ENCODE measurements at regions not wholly inside any gene's neighbourhood (a gene's known extent, or its start where the extent isn't known, plus 50 kb on each side); places are given as distances from the start of the nearest gene placed in this dataset.
"Not testable (repeated sequence)": the region's sequence is repeated elsewhere in the genome, so short reads cannot be mapped to it uniquely, and the experiment has no call there.

DNA sequence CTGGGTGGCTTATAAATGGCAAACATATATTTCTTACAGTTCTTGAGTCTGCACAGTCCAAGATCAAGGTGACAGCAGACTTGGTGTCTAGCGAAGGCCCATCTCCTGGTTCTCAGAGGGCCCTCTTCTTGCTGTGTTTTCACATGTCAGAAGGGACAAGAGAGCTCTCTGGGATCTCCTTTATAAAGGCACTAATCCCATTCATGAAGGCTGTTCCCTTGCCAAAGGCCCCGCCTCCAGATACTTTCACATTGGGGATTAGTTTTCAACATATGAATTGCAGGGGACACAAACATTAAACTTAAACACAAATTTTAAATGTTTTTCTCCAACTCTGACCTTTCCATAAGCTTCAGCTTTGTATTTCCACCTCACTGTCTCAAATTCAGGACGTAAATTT, 1135.0 kb upstream of the TENM3 start:
- H3K27me3 ChIP-seq, result no peaks in the 10 kb centered on the region
- DNase-seq, result no peak
- H3K4me1 ChIP-seq, result no peaks in the 10 kb centered on the region
- intact Hi-C loops (cut with DNase I), result no loop called here
- H3K27ac ChIP-seq, result no peak overlapping the region
- WGBS, 2 donors, result 76 to 81% methylated on average over 3 of the region's 3 CpGs
- no peak overlapping the region for H3K4me3 ChIP-seq (replicated peaks in 1 of 3)
- TF ChIP-seq POLR2A (IDR thresholded peaks at IDR 0.05), result no peak
- TF ChIP-seq, protein P1, sequence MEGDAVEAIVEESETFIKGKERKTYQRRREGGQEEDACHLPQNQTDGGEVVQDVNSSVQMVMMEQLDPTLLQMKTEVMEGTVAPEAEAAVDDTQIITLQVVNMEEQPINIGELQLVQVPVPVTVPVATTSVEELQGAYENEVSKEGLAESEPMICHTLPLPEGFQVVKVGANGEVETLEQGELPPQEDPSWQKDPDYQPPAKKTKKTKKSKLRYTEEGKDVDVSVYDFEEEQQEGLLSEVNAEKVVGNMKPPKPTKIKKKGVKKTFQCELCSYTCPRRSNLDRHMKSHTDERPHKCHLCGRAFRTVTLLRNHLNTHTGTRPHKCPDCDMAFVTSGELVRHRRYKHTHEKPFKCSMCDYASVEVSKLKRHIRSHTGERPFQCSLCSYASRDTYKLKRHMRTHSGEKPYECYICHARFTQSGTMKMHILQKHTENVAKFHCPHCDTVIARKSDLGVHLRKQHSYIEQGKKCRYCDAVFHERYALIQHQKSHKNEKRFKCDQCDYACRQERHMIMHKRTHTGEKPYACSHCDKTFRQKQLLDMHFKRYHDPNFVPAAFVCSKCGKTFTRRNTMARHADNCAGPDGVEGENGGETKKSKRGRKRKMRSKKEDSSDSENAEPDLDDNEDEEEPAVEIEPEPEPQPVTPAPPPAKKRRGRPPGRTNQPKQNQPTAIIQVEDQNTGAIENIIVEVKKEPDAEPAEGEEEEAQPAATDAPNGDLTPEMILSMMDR (IDR thresholded peaks at IDR 0.05), result no peak
- no peaks in the 10 kb centered on the region for H3K36me3 ChIP-seq
- H3K9me3 ChIP-seq, result no peaks in the 10 kb centered on the region

DNA sequence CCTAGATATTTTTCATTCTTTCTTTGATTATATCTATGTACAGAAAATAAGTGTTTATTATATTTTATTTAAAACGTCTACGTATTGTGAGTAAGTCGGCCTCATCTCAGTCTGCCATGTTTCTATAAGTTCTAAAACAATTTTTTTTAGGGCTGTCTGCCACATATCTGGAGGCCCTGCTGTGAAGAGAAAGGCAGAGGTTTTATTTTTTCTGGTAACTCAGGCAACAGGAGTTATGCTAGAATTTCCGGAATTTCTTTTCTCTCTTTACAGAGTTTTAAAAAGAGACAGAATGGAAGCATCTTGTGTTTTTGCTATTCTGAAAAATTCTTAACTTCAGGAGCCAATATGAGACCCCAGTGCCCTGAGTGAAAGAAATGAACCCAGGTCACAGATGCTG, 1124.0 kb upstream of the TENM3 start:
- no peak overlapping the region for H3K4me3 ChIP-seq (replicated peaks in 1 of 3)
- intact Hi-C loops (cut with DNase I), result no loop called here
- no peak for DNase-seq
- TF ChIP-seq, protein P1 (IDR thresholded peaks at IDR 0.05), result no peak
- no peak for TF ChIP-seq POLR2A (IDR thresholded peaks at IDR 0.05)
- H3K4me1 ChIP-seq, result no peaks in the 10 kb centered on the region
- 89 to 90% methylated on average over 4 of the region's 4 CpGs for WGBS, 2 donors
- no peaks in the 10 kb centered on the region for H3K9me3 ChIP-seq
- no peak overlapping the region for H3K27ac ChIP-seq
- no peaks in the 10 kb centered on the region for H3K27me3 ChIP-seq
- no peaks in the 10 kb centered on the region for H3K36me3 ChIP-seq

DNA sequence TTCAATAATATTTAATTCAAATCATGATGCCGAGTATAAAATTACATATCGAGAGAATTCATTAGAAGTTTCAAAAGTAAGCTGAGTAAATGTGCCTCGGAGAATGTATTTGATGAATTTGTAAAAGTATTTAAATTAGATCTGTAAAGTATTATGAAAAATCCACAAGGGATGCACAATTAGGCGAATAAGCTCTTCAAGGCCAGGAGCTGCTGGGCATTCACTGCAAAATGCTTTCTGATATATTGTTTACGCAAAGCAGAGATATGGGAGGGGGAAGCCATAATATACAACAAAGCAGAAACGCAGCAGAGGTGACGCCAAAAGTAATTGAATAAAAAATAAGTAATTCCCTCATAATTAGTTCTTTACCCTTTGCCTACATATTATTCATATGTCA, 1121.5 kb upstream of the TENM3 start:
- 81 to 92% methylated on average over 7 of the region's 7 CpGs for WGBS, 2 donors
- intact Hi-C loops (cut with DNase I), result no loop called here
- no peak overlapping the region for H3K4me3 ChIP-seq (replicated peaks in 1 of 3)
- DNase-seq, result no peak
- no peaks in the 10 kb centered on the region for H3K4me1 ChIP-seq
- TF ChIP-seq, protein P1 (IDR thresholded peaks at IDR 0.05), result no peak
- no peak for TF ChIP-seq POLR2A (IDR thresholded peaks at IDR 0.05)
- H3K9me3 ChIP-seq, result no peaks in the 10 kb centered on the region
- H3K27me3 ChIP-seq, result no peaks in the 10 kb centered on the region
- no peak overlapping the region for H3K27ac ChIP-seq
- H3K36me3 ChIP-seq, result no peaks in the 10 kb centered on the region

DNA sequence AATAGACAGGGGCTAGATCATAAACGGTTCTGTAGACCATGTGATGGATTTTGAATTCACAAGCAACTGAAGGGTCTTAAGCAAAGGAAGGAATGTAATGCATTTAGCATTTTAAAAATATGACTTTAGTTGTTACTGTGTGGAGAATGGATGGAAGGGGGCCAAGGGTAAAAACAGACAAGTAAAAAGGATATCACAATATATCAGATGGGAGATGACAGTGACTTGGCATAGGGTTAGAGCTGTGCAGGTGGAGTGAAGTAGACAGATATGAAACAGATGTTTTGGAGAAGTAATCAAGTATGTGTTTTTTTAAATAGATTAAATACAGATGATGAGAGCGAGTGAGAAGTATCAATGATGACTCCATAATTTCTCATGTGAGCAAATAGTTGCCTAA, 1116.0 kb upstream of the TENM3 start:
- no peaks in the 10 kb centered on the region for H3K4me1 ChIP-seq
- no peaks in the 10 kb centered on the region for H3K36me3 ChIP-seq
- no peaks in the 10 kb centered on the region for H3K27me3 ChIP-seq
- no peak overlapping the region for H3K4me3 ChIP-seq (replicated peaks in 1 of 3)
- no peaks in the 10 kb centered on the region for H3K9me3 ChIP-seq
- WGBS, 2 donors, result 66 to 74% methylated on average over 2 of the region's 2 CpGs
- H3K27ac ChIP-seq, result no peak overlapping the region
- TF ChIP-seq POLR2A (IDR thresholded peaks at IDR 0.05), result no peak
- TF ChIP-seq, protein P1 (IDR thresholded peaks at IDR 0.05), result no peak
- DNase-seq, result no peak
- intact Hi-C loops (cut with DNase I), result no loop called here

DNA sequence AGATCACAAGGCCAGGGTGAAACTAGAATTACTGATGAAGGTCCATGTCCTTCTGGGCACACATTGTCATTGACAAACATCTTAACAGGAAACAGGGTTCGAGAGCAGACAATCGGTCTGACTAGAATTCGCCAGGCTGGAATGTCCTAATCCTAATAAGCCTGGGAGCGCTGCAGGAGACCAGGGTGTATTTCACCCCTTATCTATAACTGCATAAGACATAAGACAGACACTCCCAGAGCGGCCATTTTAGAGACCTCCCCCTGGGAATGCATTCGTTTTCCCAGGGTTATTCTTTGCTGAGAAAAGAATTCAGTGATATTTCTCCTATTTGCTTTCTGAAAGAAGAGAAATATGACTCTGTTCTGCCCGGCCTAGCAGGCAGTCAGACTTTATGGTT, 1112.9 kb upstream of the TENM3 start:
- H3K9me3 ChIP-seq; DNase-seq; H3K4me3 ChIP-seq (replicated peaks in 1 of 3); intact Hi-C loops (cut with DNase I); H3K36me3 ChIP-seq; H3K27ac ChIP-seq; H3K27me3 ChIP-seq; H3K4me1 ChIP-seq: not testable (repeated sequence)
- 77 to 87% methylated on average over 7 of the region's 7 CpGs for WGBS, 2 donors

DNA sequence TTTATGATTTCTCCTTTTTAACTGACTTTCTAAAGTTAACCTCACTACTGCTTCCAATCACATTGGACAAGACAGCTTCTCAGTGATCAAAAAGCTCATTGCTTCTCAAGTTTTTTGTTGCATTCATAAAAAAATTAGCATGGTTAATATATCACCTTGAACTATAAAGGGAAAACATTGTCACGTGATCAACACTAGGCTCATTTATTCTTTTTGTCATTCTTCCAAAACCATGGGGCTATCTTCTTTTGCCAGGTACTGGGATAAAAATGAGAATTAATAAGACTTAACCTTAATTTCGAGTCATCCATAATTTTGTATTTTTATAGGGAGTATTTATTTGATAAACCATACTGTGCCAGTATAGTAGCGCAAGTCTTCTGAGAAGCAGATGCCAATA, 1105.9 kb upstream of the TENM3 start:
- H3K4me1 ChIP-seq, result no peaks in the 10 kb centered on the region
- intact Hi-C loops (cut with DNase I), result no loop called here
- H3K36me3 ChIP-seq, result no peaks in the 10 kb centered on the region
- H3K9me3 ChIP-seq, result no peaks in the 10 kb centered on the region
- no peak for DNase-seq
- no peak for TF ChIP-seq POLR2A (IDR thresholded peaks at IDR 0.05)
- TF ChIP-seq, protein P1 (IDR thresholded peaks at IDR 0.05), result no peak
- no peaks in the 10 kb centered on the region for H3K27me3 ChIP-seq
- H3K27ac ChIP-seq, result no peak overlapping the region
- 89 to 92% methylated on average over 3 of the region's 3 CpGs for WGBS, 2 donors
- no peak overlapping the region for H3K4me3 ChIP-seq (replicated peaks in 1 of 3)
